LNCAP (cell line): ENCODE measurements at regions not wholly inside any gene's neighbourhood (a gene's known extent, or its start where the extent isn't known, plus 50 kb on each side); places are given as distances from the start of the nearest gene placed in this dataset.

Experiments
- TF ChIP-seq, protein P1 (sequence below): fragments of 450-650 bp; IDR thresholded peaks from 2 replicates; pipeline ENCODE4 v1.5.1; 2017; ENCODE audit warnings: mild to moderate bottlenecking

DNA sequence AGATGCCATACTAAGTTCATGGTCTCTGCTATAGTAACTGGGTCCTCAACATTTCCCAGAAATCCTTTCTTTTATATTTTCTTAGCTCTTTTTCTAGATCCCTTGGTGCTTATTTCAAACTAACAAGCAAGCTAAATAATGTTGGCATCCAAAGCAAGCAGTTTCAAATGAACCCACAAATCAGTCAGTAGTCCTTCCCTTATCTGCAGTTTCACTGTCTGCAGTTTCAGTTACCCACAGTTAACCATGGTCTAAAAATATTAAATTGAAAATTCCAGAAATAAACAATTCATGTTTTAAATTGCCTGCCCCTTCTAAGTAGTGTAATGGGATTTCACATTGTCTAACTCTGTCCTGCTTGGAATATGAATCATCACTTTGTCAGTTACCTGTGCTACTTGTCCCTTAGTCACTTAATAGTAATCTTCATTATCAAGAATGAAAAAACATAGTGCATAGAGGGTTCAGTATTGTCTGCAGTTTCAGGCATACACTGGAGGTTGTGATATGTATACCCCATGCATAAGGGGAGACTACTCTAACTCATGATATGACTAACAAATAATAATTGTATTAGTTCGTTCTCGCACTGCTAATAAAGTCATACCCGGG, 633.7 kb downstream of the MECOM start:
- TF ChIP-seq, protein P1, sequence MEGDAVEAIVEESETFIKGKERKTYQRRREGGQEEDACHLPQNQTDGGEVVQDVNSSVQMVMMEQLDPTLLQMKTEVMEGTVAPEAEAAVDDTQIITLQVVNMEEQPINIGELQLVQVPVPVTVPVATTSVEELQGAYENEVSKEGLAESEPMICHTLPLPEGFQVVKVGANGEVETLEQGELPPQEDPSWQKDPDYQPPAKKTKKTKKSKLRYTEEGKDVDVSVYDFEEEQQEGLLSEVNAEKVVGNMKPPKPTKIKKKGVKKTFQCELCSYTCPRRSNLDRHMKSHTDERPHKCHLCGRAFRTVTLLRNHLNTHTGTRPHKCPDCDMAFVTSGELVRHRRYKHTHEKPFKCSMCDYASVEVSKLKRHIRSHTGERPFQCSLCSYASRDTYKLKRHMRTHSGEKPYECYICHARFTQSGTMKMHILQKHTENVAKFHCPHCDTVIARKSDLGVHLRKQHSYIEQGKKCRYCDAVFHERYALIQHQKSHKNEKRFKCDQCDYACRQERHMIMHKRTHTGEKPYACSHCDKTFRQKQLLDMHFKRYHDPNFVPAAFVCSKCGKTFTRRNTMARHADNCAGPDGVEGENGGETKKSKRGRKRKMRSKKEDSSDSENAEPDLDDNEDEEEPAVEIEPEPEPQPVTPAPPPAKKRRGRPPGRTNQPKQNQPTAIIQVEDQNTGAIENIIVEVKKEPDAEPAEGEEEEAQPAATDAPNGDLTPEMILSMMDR = no peak

DNA sequence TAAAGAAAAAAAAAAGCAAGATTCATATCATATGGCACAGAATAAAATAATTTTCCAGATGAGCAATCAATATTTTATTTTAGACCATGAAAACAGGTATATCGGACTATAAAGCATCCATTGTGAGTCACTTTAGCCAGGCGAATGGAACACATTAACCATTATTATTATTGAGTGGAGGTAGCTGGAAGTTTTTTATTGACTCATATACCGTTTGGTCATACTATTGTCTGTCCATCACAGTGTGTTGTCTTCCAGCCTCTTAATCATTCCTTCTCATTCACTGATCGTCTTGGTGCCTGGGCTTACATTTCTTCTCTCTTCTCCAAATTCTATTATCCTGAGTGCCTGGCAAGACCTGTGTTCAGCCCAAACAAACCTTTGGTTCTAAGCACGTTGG, 634.8 kb downstream of the MECOM start:
- TF ChIP-seq, protein P1 = no peak

DNA sequence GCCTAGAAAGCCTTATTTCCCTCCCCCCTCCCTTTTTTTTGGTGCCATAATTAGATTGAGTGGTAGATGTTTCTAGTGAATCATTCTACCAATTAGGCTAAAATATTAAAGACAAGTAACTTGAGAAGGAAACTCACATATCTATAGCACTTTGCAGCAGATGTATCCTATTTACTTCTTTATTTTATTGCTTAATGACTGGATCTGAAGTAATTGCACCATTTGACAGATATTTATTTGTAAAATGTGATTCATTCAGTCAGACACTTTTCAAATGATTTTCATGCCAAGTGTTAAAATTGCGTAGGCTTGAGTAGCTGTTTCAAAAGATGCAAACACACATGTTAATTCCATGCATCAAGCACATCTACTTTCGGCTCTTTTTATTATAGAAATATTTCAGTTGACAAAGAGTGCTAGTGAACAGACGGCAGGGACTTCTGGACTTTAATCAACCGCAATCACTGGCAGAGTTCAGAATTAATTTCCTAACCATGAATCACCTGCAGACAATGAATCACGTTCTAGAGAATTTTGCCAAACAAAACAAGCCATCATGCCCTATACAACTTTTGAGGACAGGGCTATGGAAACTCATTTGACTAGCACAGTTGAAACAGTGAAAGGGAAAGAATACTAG, 636.8 kb downstream of the MECOM start:
- TF ChIP-seq, protein P1 = no peak

DNA sequence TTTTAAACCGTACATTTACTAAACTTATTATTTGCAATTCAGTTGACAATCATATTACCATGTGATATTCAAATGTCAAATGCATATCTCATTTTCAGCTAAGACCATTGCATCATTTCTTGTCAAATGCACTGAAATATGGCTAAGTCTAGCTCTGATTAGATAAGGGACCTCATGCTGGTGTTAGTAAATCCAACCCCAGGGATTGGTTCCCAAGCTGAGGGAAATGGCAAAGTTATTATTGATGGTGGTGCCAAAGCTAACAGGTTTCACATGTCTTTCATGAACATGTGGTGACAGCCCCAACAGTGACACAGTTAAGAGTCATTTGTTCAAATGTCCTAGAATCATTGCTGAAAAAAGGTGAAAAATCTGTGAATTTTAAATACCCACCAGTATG, 641.1 kb downstream of the MECOM start:
- TF ChIP-seq, protein P1 = no peak

DNA sequence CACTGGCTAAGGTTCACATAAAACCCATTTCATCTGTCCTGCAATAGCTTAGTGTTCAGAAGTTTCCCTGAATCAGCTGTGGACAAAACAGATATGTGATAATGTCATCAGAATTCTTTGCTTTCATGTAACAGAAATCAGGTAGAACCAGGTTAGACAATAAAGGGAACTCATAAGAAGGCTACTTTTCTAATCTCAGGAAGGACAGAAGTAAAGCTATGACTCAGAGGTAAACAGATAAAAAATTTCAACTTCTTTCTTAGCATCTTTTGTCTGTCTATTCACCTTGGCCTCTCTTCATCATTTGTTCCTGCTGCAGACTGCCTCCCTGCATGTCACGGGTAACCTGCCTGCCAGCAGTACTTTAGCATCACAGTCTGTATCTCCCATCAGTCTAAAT, 643.1 kb downstream of the MECOM start:
- TF ChIP-seq, protein P1 = no peak

DNA sequence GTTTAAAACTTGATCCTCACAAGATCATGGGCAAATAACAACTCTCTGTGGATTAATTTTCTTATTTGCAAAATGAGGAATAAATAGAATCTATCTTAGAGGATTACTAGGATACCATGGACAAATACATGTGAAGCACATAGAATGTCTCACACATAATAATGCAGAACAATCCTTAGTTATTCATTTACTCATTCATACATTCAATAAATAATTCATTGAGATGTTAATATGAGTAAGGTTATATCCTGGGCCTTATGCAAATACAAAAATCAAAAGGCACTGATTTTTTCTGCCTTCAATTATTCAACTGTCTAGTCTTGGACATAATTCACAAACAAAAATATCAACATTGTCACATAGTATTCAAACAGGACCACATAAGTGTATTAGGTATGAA, 654.1 kb downstream of the MECOM start:
- TF ChIP-seq, protein P1 = no peak

DNA sequence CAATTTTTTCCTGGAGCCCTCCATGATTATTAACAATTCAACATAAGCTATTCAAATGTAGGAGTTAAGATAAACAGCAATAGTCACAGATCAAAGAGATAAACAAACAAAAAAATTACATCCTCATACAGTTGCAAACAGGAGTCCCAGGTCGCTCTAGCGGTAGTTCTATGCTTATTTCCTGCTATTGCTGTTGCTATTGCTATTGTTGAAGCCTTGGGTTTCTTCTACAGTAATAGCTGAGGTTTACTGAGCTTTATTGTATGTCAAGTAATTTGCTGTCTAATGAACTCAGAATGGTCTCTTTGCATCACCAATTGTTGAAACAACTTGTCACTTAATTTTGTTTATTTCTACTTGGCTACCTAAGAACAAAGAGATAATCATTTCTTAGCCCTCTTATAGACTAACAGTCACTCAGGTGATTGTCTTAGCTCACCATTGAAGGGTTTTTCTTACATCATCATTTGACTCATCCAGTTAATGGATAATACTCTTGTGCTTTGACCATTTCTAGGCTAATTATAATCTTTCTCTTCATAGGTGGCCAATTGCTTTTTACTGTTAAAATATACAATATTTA, 654.6 kb downstream of the MECOM start:
- TF ChIP-seq, protein P1 = no peak
